AG04450 (cell line): ENCODE measurements at regions not wholly inside any gene's neighbourhood (a gene's known extent, or its start where the extent isn't known, plus 50 kb on each side); places are given as distances from the start of the nearest gene placed in this dataset.
A peak's percentile ranks its signal among the peaks of the same experiment; 100 is the strongest.

Experiments used
- CTCF ChIA-PET: fragments of 300-600, 350-600 bp; formaldehyde crosslinking; extraction: SDS; loops from one replicate; lab custom pipeline; 2022; ENCODE audit warnings: antibody characterized with exemption, inconsistent platforms; lab: Charles Lee
- POLR2A ChIA-PET: fragments of 350-600 bp; formaldehyde crosslinking; extraction: SDS; loops from one replicate; lab custom pipeline; 2021; ENCODE audit warnings: antibody characterized with exemption, inconsistent platforms; lab: Yijun Ruan, JAX
- DNase-seq: peaks from one replicate; pipeline ENCODE4 v3.0.0-alpha.2; 2011; ENCODE audit warnings: low read depth, low spot score
- H3K27ac ChIP-seq: one replicate; pipeline ENCODE4 v1.5.1; 2012; ENCODE audit warnings: low read depth, low read length, control low read depth
- H3K27me3 ChIP-seq: one replicate; pipeline ENCODE4 v1.6.0; 2012; ENCODE audit warnings: low read length; ENCODE audit not compliant: control insufficient read depth, insufficient read depth
- H3K4me3 ChIP-seq: 2 replicates; pipeline ENCODE4 v1.5.1; 2011; ENCODE audit warnings: mild to moderate bottlenecking, low read depth, low read length, control low read depth
- H3K9me3 ChIP-seq: 2 replicates; pipeline ENCODE4 v1.5.1; 2012; ENCODE audit warnings: low read length; ENCODE audit not compliant: control insufficient read depth, insufficient read depth
- TF ChIP-seq, protein P1 (sequence below): IDR thresholded peaks from 2 replicates; pipeline ENCODE4 v1.5.1; 2011; ENCODE audit warnings: low read depth, low read length, control low read depth, inconsistent platforms

DNA sequence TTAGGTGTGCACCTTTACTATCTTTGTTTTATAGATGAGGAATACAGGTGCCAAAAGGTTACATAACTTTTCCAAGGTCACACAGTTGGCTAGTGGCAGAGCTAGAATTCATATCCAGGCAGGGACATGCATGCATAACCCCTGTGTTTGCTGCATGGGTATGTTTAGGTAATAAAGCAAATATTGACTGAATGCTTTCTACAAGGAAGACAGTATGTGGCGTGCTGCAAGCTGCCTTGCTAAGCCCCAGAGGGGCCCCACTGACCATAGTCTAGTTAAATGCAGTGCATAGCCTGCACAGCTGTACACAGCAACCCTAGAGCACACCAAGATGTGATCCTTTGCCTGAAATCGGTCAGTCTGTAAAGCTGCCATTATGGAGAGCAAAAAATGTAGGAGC lies 320.5 kb upstream of the IGFBP7 start:
- ChIA-PET CTCF (no interaction called here), POLR2A (no interaction called here)
- DNase-seq = no peak

DNA sequence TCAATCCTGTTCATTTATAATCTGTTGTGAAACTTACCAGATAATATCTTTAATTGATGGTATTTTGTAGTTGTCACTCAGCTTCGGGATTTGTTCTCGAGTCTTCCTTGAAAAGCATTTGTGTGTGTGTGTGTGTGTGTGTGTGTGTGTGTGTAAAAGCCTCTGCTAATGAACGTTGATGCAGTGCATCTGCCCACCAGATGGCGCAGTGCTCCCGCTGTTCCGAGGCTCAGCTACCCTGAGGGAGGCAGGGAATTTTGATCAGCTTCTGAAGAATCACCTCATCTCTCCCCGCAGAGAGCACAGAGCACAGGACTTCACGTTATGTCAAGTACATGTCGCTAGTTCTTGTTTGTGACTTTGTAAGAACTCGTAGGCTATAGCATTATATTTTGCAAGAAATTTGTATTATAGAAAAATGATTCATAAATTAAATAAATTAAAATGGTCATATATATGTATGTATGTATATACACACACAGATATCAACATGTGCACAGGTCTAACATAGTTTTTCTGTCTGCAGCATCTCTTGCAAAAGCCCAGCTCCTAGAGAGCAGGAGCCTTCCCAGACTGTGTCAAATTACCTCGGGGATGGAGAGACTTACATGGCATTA lies 316.7 kb upstream of the IGFBP7 start:
- peak; percentile 36 for DNase-seq
- Histone ChIP-seq H3K27me3 (no peaks in the 10 kb centered on the region), H3K27ac (no peak overlapping the region), H3K9me3 (no peaks in the 10 kb centered on the region), H3K4me3 (no peak overlapping the region)
- POLR2A ChIA-PET = interaction anchor here (0.6 kb wide), 1 partner anchor 450 kb away, joined by 3 read pairs; the partner anchor contains the start of gene NOA1
- TF ChIP-seq, protein P1, sequence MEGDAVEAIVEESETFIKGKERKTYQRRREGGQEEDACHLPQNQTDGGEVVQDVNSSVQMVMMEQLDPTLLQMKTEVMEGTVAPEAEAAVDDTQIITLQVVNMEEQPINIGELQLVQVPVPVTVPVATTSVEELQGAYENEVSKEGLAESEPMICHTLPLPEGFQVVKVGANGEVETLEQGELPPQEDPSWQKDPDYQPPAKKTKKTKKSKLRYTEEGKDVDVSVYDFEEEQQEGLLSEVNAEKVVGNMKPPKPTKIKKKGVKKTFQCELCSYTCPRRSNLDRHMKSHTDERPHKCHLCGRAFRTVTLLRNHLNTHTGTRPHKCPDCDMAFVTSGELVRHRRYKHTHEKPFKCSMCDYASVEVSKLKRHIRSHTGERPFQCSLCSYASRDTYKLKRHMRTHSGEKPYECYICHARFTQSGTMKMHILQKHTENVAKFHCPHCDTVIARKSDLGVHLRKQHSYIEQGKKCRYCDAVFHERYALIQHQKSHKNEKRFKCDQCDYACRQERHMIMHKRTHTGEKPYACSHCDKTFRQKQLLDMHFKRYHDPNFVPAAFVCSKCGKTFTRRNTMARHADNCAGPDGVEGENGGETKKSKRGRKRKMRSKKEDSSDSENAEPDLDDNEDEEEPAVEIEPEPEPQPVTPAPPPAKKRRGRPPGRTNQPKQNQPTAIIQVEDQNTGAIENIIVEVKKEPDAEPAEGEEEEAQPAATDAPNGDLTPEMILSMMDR = peak; percentile 83
- CTCF ChIA-PET = interaction anchor here (0.6 to 3.0 kb wide), 29 partner anchors 9 to 428 kb away, joined by 3 to 39 read pairs (median 4); no protein-coding TSS in a partner anchor

More for the DNA sequence above, 320.5 kb upstream of the IGFBP7 start:
- H3K27ac ChIP-seq = no peak overlapping the region
- H3K27me3 ChIP-seq = no peaks in the 10 kb centered on the region
- no peaks in the 10 kb centered on the region for H3K9me3 ChIP-seq
- TF ChIP-seq, protein P1 = no peak
- H3K4me3 ChIP-seq = no peak overlapping the region

DNA sequence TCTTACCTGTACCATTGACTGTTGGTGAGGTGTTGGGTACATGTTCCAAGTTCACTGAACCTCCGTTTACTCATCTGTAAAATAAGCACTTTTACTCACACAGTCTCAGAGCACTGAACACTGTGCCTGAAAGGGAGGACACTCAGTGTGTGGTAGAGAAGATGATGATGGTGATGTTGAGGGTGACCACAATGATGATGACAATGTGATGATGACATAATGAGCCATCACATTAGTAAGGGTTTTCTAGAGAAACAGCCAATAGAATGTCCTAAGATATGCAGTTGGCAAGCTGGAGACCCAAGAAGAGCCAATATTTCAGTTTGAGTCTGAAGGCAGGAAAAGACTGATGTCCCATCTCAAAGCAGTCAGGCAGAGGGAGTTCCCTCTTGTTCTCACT lies 315.4 kb upstream of the IGFBP7 start:
- no peak overlapping the region for H3K4me3 ChIP-seq
- no peaks in the 10 kb centered on the region for H3K27me3 ChIP-seq
- POLR2A ChIA-PET = no interaction called here
- CTCF ChIA-PET = interaction anchor here (0.7 to 3.2 kb wide), 15 partner anchors 9 to 262 kb away, joined by 3 to 18 read pairs (median 6); no protein-coding TSS in a partner anchor
- H3K9me3 ChIP-seq = no peaks in the 10 kb centered on the region
- H3K27ac ChIP-seq = no peak overlapping the region
- DNase-seq = no peak
- TF ChIP-seq, protein P1 = no peak

DNA sequence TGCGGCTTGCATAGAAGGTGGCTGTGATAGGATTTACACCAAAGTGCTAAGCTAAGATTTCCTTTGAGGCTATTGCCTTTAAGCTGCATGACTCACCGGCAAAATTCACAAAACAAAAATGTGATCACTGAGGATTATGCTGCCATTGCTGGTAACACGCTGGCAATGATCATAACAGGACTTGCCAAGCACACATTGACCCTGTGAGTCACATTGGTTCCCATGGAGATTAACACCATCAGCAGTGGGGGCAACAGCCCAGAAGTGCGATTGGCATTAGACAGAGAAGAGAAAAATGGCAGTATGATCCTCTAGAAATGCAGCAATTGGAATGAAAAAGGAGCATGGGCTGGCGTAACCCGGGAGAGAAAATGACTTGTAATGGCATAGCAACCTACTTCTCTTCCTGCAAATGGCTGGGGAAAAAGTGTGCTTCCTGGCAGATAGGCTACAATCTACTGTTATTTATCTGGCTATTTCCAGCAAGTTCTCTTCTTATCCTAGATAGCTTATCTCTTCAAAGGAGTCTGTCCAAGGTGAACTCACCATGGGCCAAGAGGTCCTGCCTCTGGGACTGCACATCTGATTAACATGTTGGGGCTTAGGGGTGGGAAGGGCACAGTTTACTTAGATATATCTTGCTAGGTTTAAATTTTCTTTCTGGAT lies 314.2 kb upstream of the IGFBP7 start:
- Histone ChIP-seq H3K27ac (no peak overlapping the region), H3K4me3 (no peak overlapping the region), H3K9me3 (no peaks in the 10 kb centered on the region), H3K27me3 (no peaks in the 10 kb centered on the region)
- POLR2A ChIA-PET = no interaction called here
- DNase-seq = no peak
- TF ChIP-seq, protein P1 = no peak
- CTCF ChIA-PET = interaction anchor here (3.2 kb wide), 1 partner anchor 261 kb away, joined by 14 read pairs; no protein-coding TSS in a partner anchor

DNA sequence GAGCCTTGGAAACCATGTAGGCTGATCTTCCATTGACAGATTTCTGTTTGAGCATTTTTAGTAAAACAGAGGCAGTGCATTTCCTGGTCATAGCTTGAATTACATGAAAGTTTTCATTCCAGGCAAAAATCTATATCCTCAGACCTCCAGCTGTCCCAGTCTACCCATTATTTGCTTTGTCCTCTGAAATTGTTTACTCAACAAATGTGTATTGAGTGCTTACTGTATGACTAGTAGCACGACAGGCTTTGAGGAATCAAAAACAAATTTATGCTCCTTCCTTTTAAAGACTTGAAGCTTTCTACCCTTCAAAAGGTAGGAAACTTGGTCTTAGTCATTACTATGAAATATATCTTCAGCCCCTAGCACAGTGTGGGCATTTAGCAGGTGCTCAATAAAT lies 307.9 kb upstream of the IGFBP7 start:
- no peaks in the 10 kb centered on the region for H3K9me3 ChIP-seq
- TF ChIP-seq, protein P1 = no peak
- H3K4me3 ChIP-seq = no peak overlapping the region
- H3K27me3 ChIP-seq = no peaks in the 10 kb centered on the region
- no peak overlapping the region for H3K27ac ChIP-seq
- POLR2A ChIA-PET = no interaction called here
- CTCF ChIA-PET = interaction anchor here (0.6 to 0.7 kb wide), 2 partner anchors 9 to 380 kb away, joined by 3 read pairs; no protein-coding TSS in a partner anchor
- DNase-seq = no peak
